Adrenal gland (tissue), 9 donors: ENCODE measurements at regions not wholly inside any gene's neighbourhood (a gene's known extent, or its start where the extent isn't known, plus 50 kb on each side); places are given as distances from the start of the nearest gene placed in this dataset.

Source experiments
- DNase-seq, 7 donors: peaks; one replicate each; pipeline ENCODE4 v3.0.0-alpha.2; 2019 to 2020
- H3K27ac ChIP-seq, 5 donors: fragments of 200-600 bp; sonication (generic) in 4 of 5; 1 replicate in 3 of 5; 2 replicates in 2 of 5; pipeline versions ENCODE4 v1.5.1 to v1.8.0; 2016 to 2020; ENCODE audit warnings: mild to moderate bottlenecking in 1 of 5
- H3K27me3 ChIP-seq: fragments of 200-600 bp; 2 replicates; pipeline ENCODE4 v1.8.0; 2021
- H3K36me3 ChIP-seq, 2 donors: fragments of 200-600 bp; replicated peaks in 1 of 2; 1 replicate in 1 of 2; 2 replicates in 1 of 2; pipeline versions ENCODE4 v1.5.1 to v1.8.0; 2018 to 2022
- H3K4me1 ChIP-seq, 2 donors: fragments of 200-600 bp; replicated peaks in 1 of 2; 1 replicate in 1 of 2; 2 replicates in 1 of 2; pipeline versions ENCODE4 v1.5.1 to v1.8.0; 2018 to 2021
- H3K4me3 ChIP-seq, 4 donors: fragments of 200-600 bp; sonication (generic) in 3 of 4; one replicate each; pipeline ENCODE4 v1.5.1; 2016 to 2018
- H3K9me3 ChIP-seq, 3 donors: fragments of 200-600 bp; sonication (generic) in 1 of 3; replicated peaks in 1 of 3; 1 replicate in 2 of 3; 2 replicates in 1 of 3; pipeline versions ENCODE4 v1.5.1 to v1.8.0; 2016 to 2021
- POLR2A ChIP-seq, 2 donors: fragments of 450-650 bp; IDR thresholded peaks; one replicate each; pipeline ENCODE4 v1.6.1; 2017; ENCODE audit warnings: antibody characterized with exemption in 2 of 2, mild to moderate bottlenecking in 2 of 2, moderate library complexity in 1 of 2
- WGBS, 4 donors: extraction: QIAGEN DNeasy Blood & Tissue Kit in 2 of 4; methylation state at CpG; one replicate each; pipeline versions ENCODE4 v1.1.5 to v1.1.7; 2013 to 2017; 5-methylcytosine and 5-hydroxymethylcytosine counted together
- intact Hi-C, 2 donors: fragments of 100-400 bp; cut with DNase I; formaldehyde crosslinking; loops; one replicate each; pipeline versions ENCODE4 v1.14.1 to v1.15.0; 2022 to 2023
- TF ChIP-seq, protein P1 (sequence below), 6 experiments: fragments of 450-650 bp in 4 of 6; fragments of 200-600 bp in 2 of 6; sonication (generic) in 1 of 6; IDR thresholded peaks; 1 replicate in 5 of 6; 2 replicates in 1 of 6; pipeline versions ENCODE4 v1.5.1 to v1.8.0; 2016 to 2021; ENCODE audit warnings: antibody characterized with exemption in 6 of 6, mild to moderate bottlenecking in 2 of 6, moderate library complexity in 1 of 6
- donor health status: healthy with polysubstance abuse.
- donor health status: Bipolar disorder and iron deficiency.
- donor health status: DM: yes; HTN: yes; CAD: no.
- donor health status: DM: no; HTN: no; CAD: no.
- donor health status: DM: no; HTN: no; CAD: no.

DNA sequence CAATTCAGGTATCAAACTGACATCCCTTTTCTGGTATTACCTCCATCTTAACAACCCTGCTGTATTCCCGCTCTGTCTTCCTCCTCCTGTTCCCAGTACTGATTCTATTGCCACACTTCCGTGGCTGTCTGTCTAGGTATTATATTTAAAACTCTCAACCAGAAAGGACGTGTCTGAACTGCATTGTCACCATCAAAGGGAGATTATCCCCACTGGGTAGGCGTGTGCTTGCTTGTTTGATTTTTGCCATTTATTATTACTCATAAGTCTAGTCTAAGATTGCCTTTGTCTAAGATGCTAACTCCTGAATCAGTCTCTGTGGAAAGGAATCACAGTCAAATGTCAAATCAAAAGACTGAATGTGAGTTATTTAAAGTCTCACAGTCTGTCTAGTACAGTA, 650.1 kb downstream of the KCNT2 start:
- Histone ChIP-seq H3K27me3 (no peaks in the 10 kb centered on the region), H3K4me1 (no peaks in the 10 kb centered on the region), H3K36me3 (no peaks in the 10 kb centered on the region), H3K27ac (no peak overlapping the region), H3K9me3 (no peaks in the 10 kb centered on the region), H3K4me3 (no peak overlapping the region)
- TF ChIP-seq POLR2A (IDR thresholded peaks at IDR 0.05) = no peak
- TF ChIP-seq, protein P1, sequence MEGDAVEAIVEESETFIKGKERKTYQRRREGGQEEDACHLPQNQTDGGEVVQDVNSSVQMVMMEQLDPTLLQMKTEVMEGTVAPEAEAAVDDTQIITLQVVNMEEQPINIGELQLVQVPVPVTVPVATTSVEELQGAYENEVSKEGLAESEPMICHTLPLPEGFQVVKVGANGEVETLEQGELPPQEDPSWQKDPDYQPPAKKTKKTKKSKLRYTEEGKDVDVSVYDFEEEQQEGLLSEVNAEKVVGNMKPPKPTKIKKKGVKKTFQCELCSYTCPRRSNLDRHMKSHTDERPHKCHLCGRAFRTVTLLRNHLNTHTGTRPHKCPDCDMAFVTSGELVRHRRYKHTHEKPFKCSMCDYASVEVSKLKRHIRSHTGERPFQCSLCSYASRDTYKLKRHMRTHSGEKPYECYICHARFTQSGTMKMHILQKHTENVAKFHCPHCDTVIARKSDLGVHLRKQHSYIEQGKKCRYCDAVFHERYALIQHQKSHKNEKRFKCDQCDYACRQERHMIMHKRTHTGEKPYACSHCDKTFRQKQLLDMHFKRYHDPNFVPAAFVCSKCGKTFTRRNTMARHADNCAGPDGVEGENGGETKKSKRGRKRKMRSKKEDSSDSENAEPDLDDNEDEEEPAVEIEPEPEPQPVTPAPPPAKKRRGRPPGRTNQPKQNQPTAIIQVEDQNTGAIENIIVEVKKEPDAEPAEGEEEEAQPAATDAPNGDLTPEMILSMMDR (IDR thresholded peaks at IDR 0.05) = no peak
- DNase-seq = no peak
- 57 to 78% (median 71%) methylated on average over 4 of the region's 4 CpGs for WGBS, 4 donors
- intact Hi-C loops = no loop called here

DNA sequence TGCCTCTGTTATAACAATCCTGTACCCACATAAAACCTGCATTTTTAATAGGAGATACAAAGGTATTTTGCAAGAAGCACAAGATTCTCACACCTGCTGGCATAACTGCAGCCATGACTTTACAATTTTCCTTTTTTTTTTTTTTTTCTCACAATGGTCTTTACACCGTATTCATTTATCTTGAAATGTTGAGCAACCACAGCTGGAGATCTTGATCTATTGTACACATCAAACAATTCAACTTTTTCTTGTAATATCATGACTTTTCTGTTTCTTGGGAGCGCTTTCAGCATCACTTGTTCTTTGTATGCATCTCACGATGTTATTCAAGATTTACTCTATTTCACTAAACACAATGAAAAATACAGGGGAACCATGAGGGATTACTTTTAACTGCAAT, 651.4 kb downstream of the KCNT2 start:
- Histone ChIP-seq H3K4me1 (no peaks in the 10 kb centered on the region), H3K27ac (no peak overlapping the region), H3K27me3 (no peaks in the 10 kb centered on the region), H3K4me3 (no peak overlapping the region), H3K36me3 (no peaks in the 10 kb centered on the region), H3K9me3 (no peaks in the 10 kb centered on the region)
- DNase-seq = no peak
- intact Hi-C loops = no loop called here
- TF ChIP-seq, protein P1 (IDR thresholded peaks at IDR 0.05) = no peak
- TF ChIP-seq POLR2A (IDR thresholded peaks at IDR 0.05) = no peak
- 76 to 83% (median 82%) methylated on average over 3 of the region's 3 CpGs for WGBS, 4 donors

DNA sequence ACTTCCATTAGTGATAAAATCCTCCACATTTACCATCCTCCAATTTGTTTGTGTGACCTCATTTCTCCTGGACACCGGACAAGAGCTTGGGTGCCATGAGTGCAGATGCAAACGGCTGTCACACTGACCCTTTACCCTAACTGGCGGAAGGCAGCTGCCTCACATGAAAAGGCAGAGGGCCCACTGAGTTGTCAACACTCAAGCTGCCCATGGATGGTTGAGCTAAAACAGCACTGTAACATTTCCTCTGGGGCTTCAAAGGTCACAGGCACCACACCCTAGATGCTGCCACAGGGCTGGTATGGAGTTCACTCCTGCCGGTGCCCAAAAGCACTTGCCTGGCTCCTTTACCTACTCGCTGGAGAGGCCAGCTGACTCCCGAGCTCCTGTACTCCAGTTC, 653.4 kb downstream of the KCNT2 start:
- WGBS, 4 donors = 67 to 78% (median 72%) methylated on average over 6 of the region's 6 CpGs
- no peaks in the 10 kb centered on the region for H3K27me3 ChIP-seq
- intact Hi-C loops = no loop called here
- no peak overlapping the region for H3K4me3 ChIP-seq
- H3K4me1 ChIP-seq = no peaks in the 10 kb centered on the region
- TF ChIP-seq, protein P1 (IDR thresholded peaks at IDR 0.05) = no peak
- no peak for TF ChIP-seq POLR2A (IDR thresholded peaks at IDR 0.05)
- no peaks in the 10 kb centered on the region for H3K36me3 ChIP-seq
- no peaks in the 10 kb centered on the region for H3K9me3 ChIP-seq
- DNase-seq = no peak
- H3K27ac ChIP-seq = no peak overlapping the region

DNA sequence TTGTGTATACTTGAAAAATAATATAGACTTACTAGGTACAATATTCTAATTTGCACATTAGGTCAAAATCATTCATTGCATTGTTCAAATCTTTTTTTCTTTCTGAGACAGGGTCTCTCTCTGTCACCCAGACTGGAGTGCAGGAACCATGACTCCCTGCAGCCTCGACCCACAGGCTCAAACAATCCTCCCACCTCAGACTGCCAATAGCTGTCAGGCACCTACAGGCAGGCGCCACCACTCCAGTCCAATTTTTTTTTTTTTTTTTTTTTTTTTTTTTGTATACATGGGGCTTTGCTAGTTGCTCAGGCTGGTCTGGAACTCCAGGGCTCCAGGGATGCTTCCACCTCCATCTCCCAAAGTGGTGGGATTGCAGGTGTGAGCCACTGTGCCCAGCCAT, 656.9 kb downstream of the KCNT2 start:
- no peak overlapping the region for H3K4me3 ChIP-seq
- intact Hi-C loops = no loop called here
- H3K36me3 ChIP-seq = no peaks in the 10 kb centered on the region
- H3K27me3 ChIP-seq = no peaks in the 10 kb centered on the region
- H3K9me3 ChIP-seq = no peaks in the 10 kb centered on the region
- H3K27ac ChIP-seq = no peak overlapping the region
- DNase-seq = no peak
- no peaks in the 10 kb centered on the region for H3K4me1 ChIP-seq
- WGBS, 4 donors = 73 to 79% (median 77%) methylated on average over 2 of the region's 2 CpGs
- TF ChIP-seq POLR2A (IDR thresholded peaks at IDR 0.05) = no peak
- TF ChIP-seq, protein P1 (IDR thresholded peaks at IDR 0.05) = no peak
